ENCODE measurements at regions not wholly inside any gene's neighbourhood (a gene's known extent, or its start where the extent isn't known, plus 50 kb on each side); places are given as distances from the start of the nearest gene placed in this dataset.

DNA sequence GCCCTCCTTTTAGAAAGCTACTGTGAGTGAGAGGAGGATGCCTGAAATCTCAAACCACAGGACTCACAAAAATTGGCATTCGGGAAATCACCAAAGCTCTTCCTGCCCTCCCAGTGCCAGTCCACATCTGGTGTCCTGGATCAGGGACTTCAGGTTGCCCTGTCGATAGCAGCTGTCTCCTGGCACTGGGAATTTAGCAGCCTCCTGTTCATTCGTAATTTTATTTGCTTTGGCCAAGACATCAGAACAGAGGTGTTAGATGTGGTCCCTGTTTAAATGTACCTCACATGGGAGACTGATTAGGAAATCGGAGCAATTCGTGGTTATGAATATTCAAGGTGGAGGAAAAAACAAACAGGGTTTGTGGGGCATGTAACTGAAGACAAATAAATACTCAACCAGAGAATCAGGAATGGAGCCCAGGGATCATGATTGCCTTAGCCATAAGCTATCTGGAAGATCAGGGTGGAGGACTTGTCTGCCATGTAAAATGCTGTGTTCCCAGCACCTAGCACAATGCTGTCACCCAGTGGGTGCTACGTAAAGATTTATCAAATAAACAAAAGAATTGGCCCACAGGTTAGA is 265.2 kb upstream of the PROK2 start:
- no peaks in the 10 kb centered on the region for H3K9me3 ChIP-seq
- no peak for DNase-seq (ENCODE audit: low spot score in 2 of 2)
- no peaks in the 10 kb centered on the region for H3K4me1 ChIP-seq
- TF ChIP-seq, protein P1, sequence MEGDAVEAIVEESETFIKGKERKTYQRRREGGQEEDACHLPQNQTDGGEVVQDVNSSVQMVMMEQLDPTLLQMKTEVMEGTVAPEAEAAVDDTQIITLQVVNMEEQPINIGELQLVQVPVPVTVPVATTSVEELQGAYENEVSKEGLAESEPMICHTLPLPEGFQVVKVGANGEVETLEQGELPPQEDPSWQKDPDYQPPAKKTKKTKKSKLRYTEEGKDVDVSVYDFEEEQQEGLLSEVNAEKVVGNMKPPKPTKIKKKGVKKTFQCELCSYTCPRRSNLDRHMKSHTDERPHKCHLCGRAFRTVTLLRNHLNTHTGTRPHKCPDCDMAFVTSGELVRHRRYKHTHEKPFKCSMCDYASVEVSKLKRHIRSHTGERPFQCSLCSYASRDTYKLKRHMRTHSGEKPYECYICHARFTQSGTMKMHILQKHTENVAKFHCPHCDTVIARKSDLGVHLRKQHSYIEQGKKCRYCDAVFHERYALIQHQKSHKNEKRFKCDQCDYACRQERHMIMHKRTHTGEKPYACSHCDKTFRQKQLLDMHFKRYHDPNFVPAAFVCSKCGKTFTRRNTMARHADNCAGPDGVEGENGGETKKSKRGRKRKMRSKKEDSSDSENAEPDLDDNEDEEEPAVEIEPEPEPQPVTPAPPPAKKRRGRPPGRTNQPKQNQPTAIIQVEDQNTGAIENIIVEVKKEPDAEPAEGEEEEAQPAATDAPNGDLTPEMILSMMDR (IDR thresholded peaks at IDR 0.05) = no peak
- TF ChIP-seq POLR2A (IDR thresholded peaks at IDR 0.05) (no peak), EP300 (IDR thresholded peaks at IDR 0.05) (no peak)
- no peak overlapping the region for H3K4me3 ChIP-seq
- 77 to 78% methylated on average over 6 of the region's 6 CpGs for WGBS, 2 donors
- H3K27ac ChIP-seq = no peak overlapping the region
- no peaks in the 10 kb centered on the region for H3K36me3 ChIP-seq
- H3K27me3 ChIP-seq = no peaks in the 10 kb centered on the region

DNA sequence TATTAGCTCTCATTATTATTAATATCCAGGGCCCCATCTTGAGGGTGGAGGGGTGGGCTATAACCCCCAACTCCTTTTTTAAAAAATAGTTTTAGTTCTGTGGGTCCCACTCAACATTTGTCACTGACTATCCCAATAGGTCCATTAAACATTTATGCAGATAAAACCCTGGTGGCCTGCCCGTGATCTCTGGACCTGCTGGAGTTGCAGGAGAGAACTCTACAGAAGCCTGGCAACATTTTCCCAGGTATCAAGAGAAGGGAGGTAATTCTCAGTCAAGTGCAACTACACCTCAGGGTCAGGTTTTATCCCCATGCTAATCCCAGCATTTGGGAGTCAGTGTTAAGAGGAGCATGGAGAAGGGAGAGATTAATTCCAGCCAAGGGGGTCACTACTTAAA is 264.4 kb upstream of the PROK2 start:
- no peak overlapping the region for H3K27ac ChIP-seq
- TF ChIP-seq EP300 (IDR thresholded peaks at IDR 0.05) = no peak
- no peak for TF ChIP-seq POLR2A (IDR thresholded peaks at IDR 0.05)
- TF ChIP-seq, protein P1 (IDR thresholded peaks at IDR 0.05) = no peak
- DNase-seq (ENCODE audit: low spot score in 2 of 2) = no peak
- H3K27me3 ChIP-seq = no peaks in the 10 kb centered on the region
- no peak overlapping the region for H3K4me3 ChIP-seq
- 88 to 89% methylated on average over 1 of the region's 1 CpG for WGBS, 2 donors
- H3K9me3 ChIP-seq = no peaks in the 10 kb centered on the region
- H3K36me3 ChIP-seq = no peaks in the 10 kb centered on the region
- H3K4me1 ChIP-seq = no peaks in the 10 kb centered on the region

DNA sequence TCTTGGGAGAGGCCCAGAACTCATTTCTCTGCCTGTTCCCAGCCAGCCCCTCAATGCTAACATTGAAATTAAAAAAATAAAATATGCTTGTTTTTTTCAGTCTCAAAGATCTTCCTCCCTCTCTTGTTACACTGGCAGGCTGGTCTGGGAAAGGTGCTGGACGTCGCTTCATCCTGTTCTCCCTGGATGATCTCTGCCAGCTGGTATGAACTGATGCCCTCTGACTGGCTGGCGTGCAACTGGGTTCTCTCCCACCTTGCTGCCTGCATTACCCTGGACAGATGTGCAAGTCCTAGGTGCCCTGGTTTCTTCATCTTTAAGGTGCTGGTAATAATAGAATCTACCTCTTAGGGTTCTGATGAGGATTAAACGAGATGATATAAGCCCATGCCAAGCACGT is 263.9 kb upstream of the PROK2 start:
- no peaks in the 10 kb centered on the region for H3K4me1 ChIP-seq
- no peak overlapping the region for H3K27ac ChIP-seq
- H3K9me3 ChIP-seq = no peaks in the 10 kb centered on the region
- H3K27me3 ChIP-seq = no peaks in the 10 kb centered on the region
- no peak for DNase-seq (ENCODE audit: low spot score in 2 of 2)
- TF ChIP-seq, protein P1 (IDR thresholded peaks at IDR 0.05) = no peak
- TF ChIP-seq POLR2A (IDR thresholded peaks at IDR 0.05) (no peak), EP300 (IDR thresholded peaks at IDR 0.05) (no peak)
- WGBS, 2 donors = 88 to 93% methylated on average over 5 of the region's 5 CpGs
- H3K36me3 ChIP-seq = no peaks in the 10 kb centered on the region
- H3K4me3 ChIP-seq = no peak overlapping the region

DNA sequence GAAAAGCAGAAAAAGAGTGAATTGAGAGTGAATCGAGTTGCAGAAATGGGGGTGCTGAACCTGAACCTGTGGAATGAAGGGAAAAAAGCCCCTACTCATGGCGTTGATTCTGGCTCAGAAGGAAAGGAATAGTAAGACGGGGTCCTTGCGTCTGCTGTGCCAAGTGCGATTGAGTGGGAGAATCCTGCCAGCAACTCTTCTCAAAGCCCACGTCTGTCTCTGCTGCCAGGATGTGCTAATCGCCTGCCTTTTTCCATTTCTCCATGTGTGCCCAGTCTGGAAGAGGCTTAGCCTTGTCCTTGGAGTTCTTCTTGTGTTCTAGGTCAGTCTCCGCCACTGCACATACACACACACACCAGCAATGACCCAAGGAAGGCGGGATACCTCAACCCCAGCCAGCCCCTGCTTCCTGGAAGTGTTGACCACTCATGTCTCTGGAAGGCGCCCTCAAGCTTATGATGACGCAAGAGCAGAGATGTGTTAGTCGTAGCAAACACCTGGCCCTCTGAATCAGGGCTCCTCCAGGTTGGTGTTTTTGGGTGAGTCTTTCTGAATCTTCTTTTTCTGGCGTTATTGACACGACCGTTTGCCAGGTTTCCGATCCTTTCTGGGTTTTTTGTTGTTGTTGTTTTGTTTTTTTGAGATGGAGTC is 262.4 kb upstream of the PROK2 start:
- TF ChIP-seq EP300 (IDR thresholded peaks at IDR 0.05) (no peak), POLR2A (IDR thresholded peaks at IDR 0.05) (no peak)
- TF ChIP-seq, protein P1 (IDR thresholded peaks at IDR 0.05) = no peak
- DNase-seq (ENCODE audit: low spot score in 2 of 2) = no peak
- Histone ChIP-seq H3K9me3 (no peaks in the 10 kb centered on the region), H3K27me3 (no peaks in the 10 kb centered on the region), H3K36me3 (no peaks in the 10 kb centered on the region), H3K4me1 (no peaks in the 10 kb centered on the region), H3K27ac (no peak overlapping the region), H3K4me3 (no peak overlapping the region)
- WGBS, 2 donors = 80 to 88% methylated on average over 16 of the region's 16 CpGs

DNA sequence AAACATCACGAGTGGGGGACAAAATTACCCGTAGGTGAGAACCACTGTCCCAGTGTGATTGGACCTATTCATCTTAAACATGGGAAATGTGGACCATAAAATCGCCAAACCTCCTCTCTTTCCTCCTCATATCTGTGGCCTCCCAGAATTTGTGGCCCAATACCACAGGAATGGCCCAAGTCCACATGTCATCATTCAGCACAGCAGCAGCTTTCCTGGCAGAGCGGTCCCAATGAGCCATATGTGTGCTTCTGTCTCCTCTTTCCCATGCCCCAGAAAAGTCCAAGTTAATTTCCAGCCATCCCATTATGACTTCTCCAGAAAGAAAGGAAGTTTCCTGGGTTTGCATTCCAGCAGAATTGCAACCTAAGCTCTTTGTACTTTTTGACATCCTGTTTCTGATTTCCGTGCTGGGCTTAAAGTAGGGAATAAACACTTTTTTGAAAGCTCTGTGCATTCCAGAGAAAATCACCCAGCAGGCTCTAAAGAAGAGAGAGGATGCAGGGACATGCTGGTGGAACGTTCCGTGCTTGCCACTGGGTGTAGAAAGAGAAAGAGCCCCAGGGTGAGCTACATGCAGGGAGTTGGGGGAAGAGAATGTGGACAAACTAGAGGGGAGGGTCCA is 259.4 kb upstream of the PROK2 start:
- no peak for TF ChIP-seq EP300 (IDR thresholded peaks at IDR 0.05)
- TF ChIP-seq, protein P1 (IDR thresholded peaks at IDR 0.05) = no peak
- TF ChIP-seq POLR2A (IDR thresholded peaks at IDR 0.05) = no peak
- Histone ChIP-seq H3K4me1 (no peaks in the 10 kb centered on the region), H3K27ac (no peak overlapping the region), H3K9me3 (no peaks in the 10 kb centered on the region), H3K4me3 (no peak overlapping the region), H3K36me3 (no peaks in the 10 kb centered on the region), H3K27me3 (no peaks in the 10 kb centered on the region)
- 54 to 66% methylated on average over 7 of the region's 7 CpGs for WGBS, 2 donors
- DNase-seq (ENCODE audit: low spot score in 2 of 2) = no peak
